H9 (cell line): ENCODE measurements at regions not wholly inside any gene's neighbourhood (a gene's known extent, or its start where the extent isn't known, plus 50 kb on each side); places are given as distances from the start of the nearest gene placed in this dataset.

Experiments used
- DNase-seq: peaks from one replicate; pipeline ENCODE4 v3.0.0-alpha.2; 2017
- H2AFZ ChIP-seq: one replicate; pipeline ENCODE4 v1.6.1; 2013; ENCODE audit warnings: mild to moderate bottlenecking, low read length, control low read depth, moderate library complexity
- H2AK5ac ChIP-seq: 2 replicates; pipeline ENCODE4 v1.6.1; 2013; ENCODE audit warnings: low read length, control low read depth, mixed read lengths; ENCODE audit not compliant: insufficient read length
- H2BK120ac ChIP-seq: one replicate; pipeline ENCODE4 v1.6.1; 2013; ENCODE audit warnings: low read depth, mild to moderate bottlenecking, low read length, control low read depth, inconsistent platforms; ENCODE audit not compliant: poor library complexity, severe bottlenecking
- H2BK12ac ChIP-seq: 2 replicates; pipeline ENCODE4 v1.6.1; 2013; ENCODE audit warnings: low read length, control low read depth, mixed read lengths, low read depth; ENCODE audit not compliant: insufficient read length
- H2BK15ac ChIP-seq: 2 replicates; pipeline ENCODE4 v1.6.1; 2013; ENCODE audit warnings: low read depth, low read length, control low read depth
- H2BK20ac ChIP-seq: one replicate; pipeline ENCODE4 v1.6.1; 2013; ENCODE audit warnings: low read depth, mild to moderate bottlenecking, low read length, control low read depth, inconsistent platforms; ENCODE audit not compliant: poor library complexity, severe bottlenecking
- H2BK5ac ChIP-seq: 2 replicates; pipeline ENCODE4 v1.6.1; 2013; ENCODE audit warnings: low read length, control low read depth, mixed read lengths; ENCODE audit not compliant: insufficient read length
- H3K14ac ChIP-seq: 2 replicates; pipeline ENCODE4 v1.6.1; 2013; ENCODE audit warnings: low read length, control low read depth; ENCODE audit not compliant: insufficient read depth
- H3K18ac ChIP-seq: 2 replicates; pipeline ENCODE4 v1.6.1; 2013; ENCODE audit warnings: low read depth, mild to moderate bottlenecking, mixed read lengths, low read length, control low read depth; ENCODE audit not compliant: insufficient read length
- H3K23ac ChIP-seq: 2 replicates; pipeline ENCODE4 v1.6.1; 2013; ENCODE audit warnings: low read length, control low read depth, mixed read lengths, low read depth; ENCODE audit not compliant: insufficient read length
- H3K23me2 ChIP-seq: 2 replicates; pipeline ENCODE4 v1.6.1; 2013; ENCODE audit warnings: low read depth, mild to moderate bottlenecking, mixed read lengths, low read length, control low read depth; ENCODE audit not compliant: insufficient read length, poor library complexity, severe bottlenecking
- H3K27ac ChIP-seq: 2 replicates; pipeline ENCODE4 v1.5.1; 2013; ENCODE audit warnings: low read length, control low read depth, mixed read lengths, low read depth; ENCODE audit not compliant: insufficient read length
- H3K27me3 ChIP-seq: 2 replicates; pipeline ENCODE4 v1.6.1; 2013; ENCODE audit warnings: low read length, control low read depth, inconsistent platforms; ENCODE audit not compliant: insufficient read depth
- H3K4ac ChIP-seq: 2 replicates; pipeline ENCODE4 v1.6.1; 2013; ENCODE audit warnings: low read depth, mild to moderate bottlenecking, control low read depth, inconsistent platforms, low read length, moderate library complexity
- H3K4me1 ChIP-seq: 2 replicates; pipeline ENCODE4 v1.6.1; 2013; ENCODE audit warnings: low read length, control low read depth, inconsistent platforms; ENCODE audit not compliant: insufficient read depth
- H3K4me2 ChIP-seq: 2 replicates; pipeline ENCODE4 v1.6.1; 2013; ENCODE audit warnings: low read length, control low read depth, mixed read lengths; ENCODE audit not compliant: insufficient read length, insufficient read depth
- H3K56ac ChIP-seq: 2 replicates; pipeline ENCODE4 v1.6.1; 2013; ENCODE audit warnings: low read depth, mild to moderate bottlenecking, mixed read lengths, low read length, control low read depth; ENCODE audit not compliant: insufficient read length
- H3K79me1 ChIP-seq: 2 replicates; pipeline ENCODE4 v1.6.1; 2013; ENCODE audit warnings: low read depth, mild to moderate bottlenecking, moderate library complexity, low read length, control low read depth, inconsistent platforms; ENCODE audit not compliant: insufficient read depth, poor library complexity, severe bottlenecking
- H3K79me2 ChIP-seq: 2 replicates; pipeline ENCODE4 v1.6.1; 2013; ENCODE audit warnings: low read length, control low read depth, inconsistent platforms; ENCODE audit not compliant: insufficient read depth
- H3K9ac ChIP-seq: 2 replicates; pipeline ENCODE4 v1.6.1; 2013; ENCODE audit warnings: low read length, control low read depth, mixed read lengths; ENCODE audit not compliant: insufficient read length; ENCODE audit errors: extremely low read depth
- H3K9me3 ChIP-seq: one replicate; pipeline ENCODE4 v1.6.1; 2013; ENCODE audit warnings: low read depth, low read length, inconsistent platforms; ENCODE audit not compliant: control insufficient read depth
- H3T11ph ChIP-seq: one replicate; pipeline ENCODE4 v1.6.1; 2013; ENCODE audit warnings: mild to moderate bottlenecking, low read length, control low read depth, inconsistent platforms
- H4K20me1 ChIP-seq: one replicate; pipeline ENCODE4 v1.6.1; 2013; ENCODE audit not compliant: control insufficient read depth, insufficient read length, insufficient read depth
- H4K5ac ChIP-seq: 2 replicates; pipeline ENCODE4 v1.6.1; 2013; ENCODE audit warnings: low read depth, mild to moderate bottlenecking, mixed read lengths, low read length, control low read depth; ENCODE audit not compliant: insufficient read length
- H4K8ac ChIP-seq: replicated peaks from 2 replicates; pipeline ENCODE4 v1.6.1; 2013; ENCODE audit warnings: low read length, control low read depth, mixed read lengths, low read depth; ENCODE audit not compliant: insufficient read length
- H4K91ac ChIP-seq: 2 replicates; pipeline ENCODE4 v1.6.1; 2013; ENCODE audit warnings: low read depth, mild to moderate bottlenecking, moderate library complexity, mixed read lengths, low read length, control low read depth; ENCODE audit not compliant: insufficient read length
- H3K27ac Mint-ChIP-seq, 3 experiments: 2 replicates in 2 of 3; 3 replicates in 1 of 3; pipeline ENCODE4 v1.8.0; 2020 to 2021; ENCODE audit warnings: mixed read lengths in 3 of 3, mild to moderate bottlenecking in 1 of 3, moderate library complexity in 1 of 3
- H3K27me3 Mint-ChIP-seq: 2 replicates; pipeline ENCODE4 v1.8.0; 2021; ENCODE audit warnings: low read depth, mild to moderate bottlenecking, moderate library complexity, mixed read lengths
- H3K36me3 Mint-ChIP-seq, 3 experiments: 2 replicates in 2 of 3; 3 replicates in 1 of 3; pipeline ENCODE4 v1.8.0; 2020 to 2021; ENCODE audit warnings: low read depth in 3 of 3, mixed read lengths in 3 of 3; ENCODE audit not compliant: insufficient read depth in 1 of 3
- H3K4me1 Mint-ChIP-seq, 2 experiments: 2 replicates each; pipeline ENCODE4 v1.8.0; 2020; ENCODE audit warnings: mixed read lengths in 2 of 2
- H3K4me3 Mint-ChIP-seq, 2 experiments: 2 replicates in 1 of 2; 3 replicates in 1 of 2; pipeline ENCODE4 v1.8.0; 2020 to 2021; ENCODE audit warnings: mild to moderate bottlenecking in 2 of 2, mixed read lengths in 2 of 2, moderate library complexity in 1 of 2
- H3K9me3 Mint-ChIP-seq, 2 experiments: 2 replicates in 1 of 2; 3 replicates in 1 of 2; pipeline ENCODE4 v1.8.0; 2020; ENCODE audit warnings: mild to moderate bottlenecking in 2 of 2, mixed read lengths in 2 of 2, moderate library complexity in 1 of 2
- CTCF ChIP-seq: fragments of 200-600 bp; sonication (generic); conservative IDR thresholded peaks from 3 replicates; pipeline ENCODE4 v1.8.0; 2021; ENCODE audit warnings: antibody characterized with exemption, mild to moderate bottlenecking

- H3T11ph ChIP-seq: no peak overlapping the region
- H3K79me1 ChIP-seq: no peaks in the 10 kb centered on the region
- H3K9ac ChIP-seq: no peak overlapping the region
- H3K79me2 ChIP-seq: no peaks in the 10 kb centered on the region
- no peak overlapping the region for H2BK20ac ChIP-seq
- Mint-ChIP-seq H3K27ac (no peak overlapping the region), H3K9me3 (no peaks in the 10 kb centered on the region), H3K27me3 (no peaks in the 10 kb centered on the region), H3K36me3 (no peaks in the 10 kb centered on the region), H3K4me3 (no peak overlapping the region), H3K4me1 (peaks cover 10 to 15% of the 10 kb centered on the region in 2 experiments)
- no peak overlapping the region for H3K27ac ChIP-seq
- no peaks in the 10 kb centered on the region for H3K9me3 ChIP-seq
- no peak overlapping the region for H2BK120ac ChIP-seq
- H3K14ac ChIP-seq: no peak overlapping the region
- TF ChIP-seq CTCF: no peak
- H3K4me1 ChIP-seq: 0 out of 2 replicates have a peak, but pooled peaks cover 4% of the 10 kb centered on the region
- no peak overlapping the region for H2AFZ ChIP-seq
- H3K4ac ChIP-seq: no peak overlapping the region
- H2BK12ac ChIP-seq: no peak overlapping the region
- H3K56ac ChIP-seq: no peak overlapping the region
- H2BK15ac ChIP-seq: no peak overlapping the region
- no peak overlapping the region for H3K4me2 ChIP-seq
- H3K23me2 ChIP-seq: no peaks in the 10 kb centered on the region
- H4K20me1 ChIP-seq: no peaks in the 10 kb centered on the region
- no peak overlapping the region for H4K8ac ChIP-seq
- DNase-seq: no peak
- H3K18ac ChIP-seq: no peak overlapping the region
- no peak overlapping the region for H2AK5ac ChIP-seq
- no peak overlapping the region for H2BK5ac ChIP-seq
- no peak overlapping the region for H3K23ac ChIP-seq
- H4K91ac ChIP-seq: no peak overlapping the region
- no peaks in the 10 kb centered on the region for H3K27me3 ChIP-seq
- H4K5ac ChIP-seq: no peak overlapping the region
Observed at GRCh38 chr6:84445068-84445467, 217.6 kb upstream of the CEP162 start.
